ENCODE measurements at regions not wholly inside any gene's neighbourhood (a gene's known extent, or its start where the extent isn't known, plus 50 kb on each side); places are given as distances from the start of the nearest gene placed in this dataset.

DNA sequence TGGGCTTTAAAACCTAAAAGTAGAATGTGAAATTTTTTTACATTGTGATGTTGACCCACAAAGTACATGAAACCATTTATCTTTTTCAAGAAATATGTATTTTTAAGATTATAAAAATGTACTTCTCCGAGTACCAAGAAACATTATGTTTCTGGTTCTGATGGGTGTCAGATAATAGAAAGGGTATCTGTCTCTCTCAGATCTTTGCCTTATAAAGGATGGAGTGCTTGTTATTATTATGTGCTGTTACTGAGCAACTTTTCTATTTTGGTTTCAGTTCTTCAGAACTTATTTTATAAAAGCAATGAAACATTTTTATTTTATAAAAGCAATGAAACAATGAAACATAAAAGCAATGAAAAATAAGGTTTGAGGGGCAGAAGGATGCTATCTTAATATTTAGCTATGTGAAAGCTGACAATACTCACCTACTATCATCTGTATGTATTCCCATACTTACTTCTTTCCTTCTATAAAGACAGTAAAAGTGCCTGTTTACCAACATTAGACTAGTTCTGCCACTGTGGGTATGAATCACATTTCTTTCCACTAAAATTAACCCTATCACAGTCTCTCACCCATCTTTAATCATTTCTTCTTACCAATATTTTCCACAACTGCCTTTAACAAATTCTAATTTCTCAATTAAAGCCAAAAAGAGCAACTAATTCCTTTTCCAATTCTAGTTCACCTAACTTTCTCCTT lies 540.7 kb upstream of the KCNMB2 start:
- no peak for ATAC-seq
- TF ChIP-seq RARB (CRISPR knock-in tag; IDR thresholded peaks at IDR 0.05) (no peak), CSDC2 (CRISPR knock-in tag; IDR thresholded peaks at IDR 0.05) (no peak)

DNA sequence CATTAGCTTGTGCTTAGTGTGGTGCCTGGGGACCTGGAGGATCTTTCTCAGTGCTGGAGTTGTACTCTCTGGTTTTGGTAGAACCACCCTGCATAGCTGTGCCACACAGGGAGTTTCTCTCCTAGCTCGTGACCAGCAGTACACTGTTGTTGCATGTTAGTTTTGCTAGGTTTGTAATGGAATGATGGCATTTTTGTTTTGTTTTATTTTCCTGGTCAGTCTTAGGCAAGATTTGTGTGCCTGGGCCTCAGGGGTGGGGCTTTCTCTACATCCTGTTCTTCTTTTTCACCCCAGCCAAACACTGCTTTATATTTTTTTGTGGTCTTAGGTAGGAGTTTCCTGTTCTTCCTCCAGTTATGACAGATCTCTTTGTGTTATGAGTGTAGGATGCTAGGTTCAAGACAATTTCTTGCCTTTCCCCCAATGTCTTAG lies 534.5 kb upstream of the KCNMB2 start:
- TF ChIP-seq CSDC2 (CRISPR knock-in tag; IDR thresholded peaks at IDR 0.05) = no peak
- TF ChIP-seq TCF4 (CRISPR knock-in tag; IDR thresholded peaks at IDR 0.05; ENCODE audit: borderline replicate concordance) = no peak
- TF ChIP-seq ISL1 (CRISPR knock-in tag; IDR thresholded peaks at IDR 0.05) = no peak
- TF ChIP-seq BACH2 (CRISPR knock-in tag; IDR thresholded peaks at IDR 0.05; ENCODE audit: borderline replicate concordance) = no peak
- TF ChIP-seq OSR1 (CRISPR knock-in tag; IDR thresholded peaks at IDR 0.05) = no peak
- TF ChIP-seq PPARA (CRISPR knock-in tag; IDR thresholded peaks at IDR 0.05; ENCODE audit: borderline replicate concordance) = no peak
- no peak for TF ChIP-seq ESRRG (CRISPR knock-in tag; IDR thresholded peaks at IDR 0.05)
- no peak for TF ChIP-seq POU6F1 (CRISPR knock-in tag; IDR thresholded peaks at IDR 0.05; ENCODE audit: borderline replicate concordance, low read depth)
- no peak for TF ChIP-seq TSHZ2 (CRISPR knock-in tag; IDR thresholded peaks at IDR 0.05)
- no peak for TF ChIP-seq ZNF8 (CRISPR knock-in tag; IDR thresholded peaks at IDR 0.05)
- no peak for TF ChIP-seq CSRNP3 (CRISPR knock-in tag; IDR thresholded peaks at IDR 0.05)
- no peak for TF ChIP-seq PATZ1 (CRISPR knock-in tag; IDR thresholded peaks at IDR 0.05; ENCODE audit: borderline replicate concordance)
- TF ChIP-seq ZFP30 (CRISPR knock-in tag; IDR thresholded peaks at IDR 0.05) = no peak
- no peak for TF ChIP-seq SNAI2 (CRISPR knock-in tag; IDR thresholded peaks at IDR 0.05)
- no peak for TF ChIP-seq CREB5 (CRISPR knock-in tag; IDR thresholded peaks at IDR 0.05; ENCODE audit: low read depth)
- no peak for TF ChIP-seq ZNF70 (CRISPR knock-in tag; IDR thresholded peaks at IDR 0.05)
- TF ChIP-seq GLIS3 (CRISPR knock-in tag; IDR thresholded peaks at IDR 0.05) = no peak
- TF ChIP-seq ZNF565 (CRISPR knock-in tag; conservative IDR thresholded peaks at IDR 0.05; ENCODE audit: low read depth) = no peak
- ATAC-seq = no peak

- no peak for ATAC-seq
- no peak for TF ChIP-seq ZFP30 (CRISPR knock-in tag; IDR thresholded peaks at IDR 0.05)
Measured at GRCh38 chr3:178002113-178002512, 534.1 kb upstream of the KCNMB2 start.

DNA sequence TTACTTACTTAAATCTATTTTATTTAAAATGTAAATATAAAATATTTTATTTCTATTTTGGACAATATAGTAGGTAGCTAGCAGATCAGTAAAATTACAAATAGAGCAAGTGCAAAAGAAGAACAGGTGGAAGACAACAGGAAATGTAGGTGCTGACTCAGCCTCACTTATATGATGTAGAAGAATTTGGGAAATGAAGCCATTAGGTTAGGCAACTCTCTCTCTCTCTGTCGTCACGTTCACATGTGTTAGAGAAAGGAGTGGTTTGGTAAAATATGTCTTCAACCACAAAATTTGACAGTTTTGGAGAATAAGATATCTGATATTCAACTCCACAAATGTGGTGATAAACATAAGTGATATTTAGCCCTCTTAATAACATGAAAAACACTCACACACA lies 532.5 kb upstream of the KCNMB2 start:
- TF ChIP-seq SNAI2 (CRISPR knock-in tag; IDR thresholded peaks at IDR 0.05) = no peak
- TF ChIP-seq ZNF565 (CRISPR knock-in tag; conservative IDR thresholded peaks at IDR 0.05; ENCODE audit: low read depth) = no peak
- TF ChIP-seq BACH2 (CRISPR knock-in tag; IDR thresholded peaks at IDR 0.05; ENCODE audit: borderline replicate concordance) = no peak
- TF ChIP-seq TSHZ2 (CRISPR knock-in tag; IDR thresholded peaks at IDR 0.05) = no peak
- no peak for ATAC-seq

Data from SK-N-SH treated with all-trans-retinoic acid at 6 μM for 48 hours (cell line).